Loucy (cell line): ENCODE measurements at regions not wholly inside any gene's neighbourhood (a gene's known extent, or its start where the extent isn't known, plus 50 kb on each side); places are given as distances from the start of the nearest gene placed in this dataset.

Experiments
- EZH2phosphoT487 ChIP-seq: fragments of 200-600 bp; IDR thresholded peaks from 2 replicates; pipeline ENCODE4 v1.6.1; 2018; ENCODE audit warnings: antibody characterized with exemption, mild to moderate bottlenecking, moderate library complexity, borderline replicate concordance
- TF ChIP-seq, protein P1 (sequence below): fragments of 200-600 bp; sonication (generic); conservative IDR thresholded peaks from 2 replicates; pipeline ENCODE4 v1.5.1; 2014; ENCODE audit warnings: mild to moderate bottlenecking, antibody characterized with exemption, low read length

DNA sequence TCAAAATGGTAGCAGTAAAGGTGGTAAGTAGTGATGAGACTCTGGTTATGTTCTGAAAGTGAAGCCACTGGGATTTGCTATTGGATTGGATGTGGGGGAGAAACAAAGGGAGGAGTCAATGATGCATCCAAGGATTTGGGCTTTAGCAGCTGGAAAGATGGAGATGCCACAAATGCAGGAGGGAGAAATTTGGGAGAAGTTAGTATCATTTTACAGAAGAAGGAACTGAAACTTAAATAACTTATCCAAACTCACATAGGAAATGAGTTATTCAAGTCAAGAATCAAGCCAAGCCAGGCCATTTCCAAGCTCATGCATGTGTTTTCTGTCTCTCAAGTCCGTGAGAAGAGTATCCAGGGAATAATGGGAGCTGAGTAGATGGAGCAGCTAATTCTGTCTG lies 155.1 kb upstream of the TNFAIP3 start:
- TF ChIP-seq, protein P1, sequence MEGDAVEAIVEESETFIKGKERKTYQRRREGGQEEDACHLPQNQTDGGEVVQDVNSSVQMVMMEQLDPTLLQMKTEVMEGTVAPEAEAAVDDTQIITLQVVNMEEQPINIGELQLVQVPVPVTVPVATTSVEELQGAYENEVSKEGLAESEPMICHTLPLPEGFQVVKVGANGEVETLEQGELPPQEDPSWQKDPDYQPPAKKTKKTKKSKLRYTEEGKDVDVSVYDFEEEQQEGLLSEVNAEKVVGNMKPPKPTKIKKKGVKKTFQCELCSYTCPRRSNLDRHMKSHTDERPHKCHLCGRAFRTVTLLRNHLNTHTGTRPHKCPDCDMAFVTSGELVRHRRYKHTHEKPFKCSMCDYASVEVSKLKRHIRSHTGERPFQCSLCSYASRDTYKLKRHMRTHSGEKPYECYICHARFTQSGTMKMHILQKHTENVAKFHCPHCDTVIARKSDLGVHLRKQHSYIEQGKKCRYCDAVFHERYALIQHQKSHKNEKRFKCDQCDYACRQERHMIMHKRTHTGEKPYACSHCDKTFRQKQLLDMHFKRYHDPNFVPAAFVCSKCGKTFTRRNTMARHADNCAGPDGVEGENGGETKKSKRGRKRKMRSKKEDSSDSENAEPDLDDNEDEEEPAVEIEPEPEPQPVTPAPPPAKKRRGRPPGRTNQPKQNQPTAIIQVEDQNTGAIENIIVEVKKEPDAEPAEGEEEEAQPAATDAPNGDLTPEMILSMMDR = no peak
- TF ChIP-seq EZH2phosphoT487 = no peak
